Stimulated activated naive CD8-positive, alpha-beta T cell treated with anti-CD3 and anti-CD28 coated beads, Interleukin-15, Interleukin-2, amounts not matched to agents 100 ng/mL and 50 ng/mL, for 24 hours (primary cell): ENCODE measurements at regions not wholly inside any gene's neighbourhood (a gene's known extent, or its start where the extent isn't known, plus 50 kb on each side); places are given as distances from the start of the nearest gene placed in this dataset.
"Not testable (repeated sequence)": the region's sequence is repeated elsewhere in the genome, so short reads cannot be mapped to it uniquely, and the experiment has no call there.

Source experiments
- H3K27ac Mint-ChIP-seq: one replicate; pipeline ENCODE4 v1.8.0; 2021; ENCODE audit warnings: mild to moderate bottlenecking, mixed read lengths
- H3K27me3 Mint-ChIP-seq: one replicate; pipeline ENCODE4 v1.8.0; 2021; ENCODE audit warnings: mixed read lengths
- H3K36me3 Mint-ChIP-seq: one replicate; pipeline ENCODE4 v1.8.0; 2021; ENCODE audit warnings: low read depth, mixed read lengths
- H3K4me1 Mint-ChIP-seq: one replicate; pipeline ENCODE4 v1.8.0; 2021; ENCODE audit warnings: low read depth, mixed read lengths
- H3K4me3 Mint-ChIP-seq: one replicate; pipeline ENCODE4 v1.8.0; 2021; ENCODE audit warnings: mild to moderate bottlenecking, mixed read lengths
- H3K9me3 Mint-ChIP-seq: one replicate; pipeline ENCODE4 v1.8.0; 2021; ENCODE audit warnings: mixed read lengths

DNA sequence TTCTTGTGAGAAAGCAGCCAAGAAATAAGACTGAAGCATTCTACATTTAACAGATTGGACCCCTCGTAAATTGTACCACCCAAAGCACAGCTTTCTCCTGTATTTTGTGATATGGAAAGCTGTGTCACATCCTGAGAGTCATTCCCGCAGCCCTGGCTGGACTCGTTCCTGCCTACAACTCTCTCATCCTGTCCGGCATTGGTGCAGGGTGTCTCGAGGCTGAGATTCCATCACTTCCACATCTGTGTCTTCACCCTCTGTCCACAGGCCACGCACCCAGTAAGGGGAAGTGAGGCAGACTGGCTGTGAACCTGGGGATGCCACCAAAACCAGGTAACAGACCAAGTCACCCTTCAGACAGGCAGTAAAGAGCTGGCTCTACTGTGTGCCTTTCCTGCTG, 146.2 kb upstream of the KLF6 start:
- H3K4me3 Mint-ChIP-seq = no peak overlapping the region
- peaks cover 60% of the 10 kb centered on the region for H3K4me1 Mint-ChIP-seq
- H3K36me3 Mint-ChIP-seq = peaks cover 10% of the 10 kb centered on the region
- H3K9me3 Mint-ChIP-seq = peaks cover 8% of the 10 kb centered on the region
- H3K27me3 Mint-ChIP-seq = no peaks in the 10 kb centered on the region
- H3K27ac Mint-ChIP-seq = peak overlapping the region; percentile 26

GRCh38 chr10:3928569-3928968, 143.6 kb upstream of the KLF6 start:
- Mint-ChIP-seq H3K27ac (no peak overlapping the region), H3K4me1 (peaks cover 44% of the 10 kb centered on the region), H3K9me3 (no peaks in the 10 kb centered on the region), H3K27me3 (no peaks in the 10 kb centered on the region), H3K36me3 (no peaks in the 10 kb centered on the region), H3K4me3 (no peak overlapping the region)

DNA sequence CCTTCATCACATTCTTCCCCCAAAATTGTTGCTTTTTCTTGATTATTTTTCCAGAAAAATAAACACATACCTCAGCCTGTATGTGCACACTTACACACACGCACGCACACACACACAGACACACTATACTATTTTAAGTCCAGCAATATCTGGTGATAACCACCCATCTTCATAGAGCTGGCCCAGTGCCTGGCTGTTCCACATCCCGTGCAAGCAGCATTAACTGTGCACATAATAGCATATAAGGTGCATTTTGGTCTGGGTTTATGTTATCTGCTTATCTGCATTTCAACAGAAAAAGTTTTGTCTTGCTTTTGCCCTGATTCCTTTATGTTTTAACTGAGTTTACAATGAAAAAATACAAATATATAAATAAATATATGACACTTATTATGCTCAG, 143.1 kb upstream of the KLF6 start:
- Mint-ChIP-seq H3K27me3 (no peaks in the 10 kb centered on the region), H3K27ac (peak overlapping the region; percentile 50), H3K4me3 (no peak overlapping the region), H3K4me1 (peaks cover 39% of the 10 kb centered on the region), H3K36me3 (no peaks in the 10 kb centered on the region), H3K9me3 (no peaks in the 10 kb centered on the region)

- no peaks in the 10 kb centered on the region for H3K36me3 Mint-ChIP-seq
- no peaks in the 10 kb centered on the region for H3K27me3 Mint-ChIP-seq
- peak overlapping the region; percentile 27 for H3K27ac Mint-ChIP-seq
- H3K4me1 Mint-ChIP-seq = peaks cover 30% of the 10 kb centered on the region
- no peak overlapping the region for H3K4me3 Mint-ChIP-seq
- no peaks in the 10 kb centered on the region for H3K9me3 Mint-ChIP-seq
Measured at GRCh38 chr10:3926675-3927525, 141.9 kb upstream of the KLF6 start.

DNA sequence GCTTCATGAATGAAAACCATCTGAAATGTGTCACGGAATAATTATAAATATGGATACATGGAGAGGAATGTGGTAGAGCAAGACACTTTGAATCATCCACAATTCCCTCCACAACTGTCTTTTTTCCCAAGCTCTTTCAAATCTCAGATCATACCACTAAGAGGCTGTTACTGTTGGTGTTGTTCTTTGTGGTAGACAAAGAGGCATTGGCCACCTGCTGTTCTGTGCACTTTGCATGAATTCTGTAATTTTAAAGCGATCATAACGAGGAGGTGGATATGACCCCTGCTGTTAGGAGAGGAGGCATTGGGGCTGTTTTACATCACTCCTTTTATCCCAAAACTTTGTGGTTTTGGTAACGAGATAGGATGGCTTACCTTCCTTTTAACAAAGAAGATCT, 141.2 kb upstream of the KLF6 start:
- Mint-ChIP-seq H3K36me3 (no peaks in the 10 kb centered on the region), H3K9me3 (no peaks in the 10 kb centered on the region), H3K4me1 (peaks cover 23% of the 10 kb centered on the region), H3K27ac (no peak overlapping the region), H3K27me3 (no peaks in the 10 kb centered on the region), H3K4me3 (no peak overlapping the region)

GRCh38 chr10:3925184-3925583, 140.2 kb upstream of the KLF6 start:
- H3K27ac Mint-ChIP-seq = peak overlapping the region; percentile 43
- no peaks in the 10 kb centered on the region for H3K27me3 Mint-ChIP-seq
- H3K36me3 Mint-ChIP-seq = no peaks in the 10 kb centered on the region
- H3K4me1 Mint-ChIP-seq = peaks cover 22% of the 10 kb centered on the region
- no peak overlapping the region for H3K4me3 Mint-ChIP-seq
- no peaks in the 10 kb centered on the region for H3K9me3 Mint-ChIP-seq

DNA sequence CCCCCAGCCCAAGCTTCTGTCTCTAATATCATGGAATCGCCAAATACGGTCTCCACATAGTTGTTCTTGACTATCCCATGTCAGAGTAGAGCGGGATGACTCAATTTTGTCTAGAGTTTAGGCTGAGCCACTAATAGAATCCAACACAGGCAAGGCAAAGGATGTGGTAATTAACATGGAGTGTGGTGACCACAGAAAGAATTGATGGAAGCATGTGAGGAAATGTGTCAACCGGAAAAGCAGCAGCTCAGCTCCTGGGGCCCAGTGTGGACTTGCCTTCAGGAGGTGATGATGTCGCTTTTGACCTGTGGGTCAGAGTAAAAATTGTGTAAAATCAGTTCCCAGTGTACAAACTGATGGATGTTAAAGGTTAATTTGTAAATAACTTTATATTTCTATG, 139.3 kb upstream of the KLF6 start:
- peaks cover 22% of the 10 kb centered on the region for H3K4me1 Mint-ChIP-seq
- H3K27ac Mint-ChIP-seq = peak overlapping the region; percentile 7
- H3K36me3 Mint-ChIP-seq = no peaks in the 10 kb centered on the region
- H3K4me3 Mint-ChIP-seq = no peak overlapping the region
- H3K27me3 Mint-ChIP-seq = no peaks in the 10 kb centered on the region
- no peaks in the 10 kb centered on the region for H3K9me3 Mint-ChIP-seq

DNA sequence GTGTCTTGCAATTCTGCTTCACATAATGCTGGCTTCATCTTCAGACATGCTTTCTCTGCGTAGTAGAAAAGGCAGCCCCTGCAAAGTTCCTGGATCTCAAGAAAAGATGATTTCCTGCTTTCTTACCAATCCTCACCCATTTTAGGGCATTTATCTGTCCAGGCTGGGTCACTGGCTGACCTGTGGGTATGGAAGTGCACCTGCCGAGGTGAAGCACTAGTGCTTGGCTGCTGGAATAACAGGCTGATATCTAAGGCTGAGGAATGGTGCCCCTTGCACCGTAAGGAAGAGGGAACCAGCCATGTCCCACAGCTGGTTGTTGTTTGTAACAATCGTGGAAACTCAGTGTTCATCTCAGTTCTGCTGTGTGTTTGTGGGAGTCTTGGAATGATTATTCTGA, 138.0 kb upstream of the KLF6 start:
- H3K27me3 Mint-ChIP-seq = no peaks in the 10 kb centered on the region
- no peaks in the 10 kb centered on the region for H3K36me3 Mint-ChIP-seq
- no peak overlapping the region for H3K4me3 Mint-ChIP-seq
- H3K4me1 Mint-ChIP-seq = peaks cover 22% of the 10 kb centered on the region
- H3K27ac Mint-ChIP-seq = no peak overlapping the region
- H3K9me3 Mint-ChIP-seq = no peaks in the 10 kb centered on the region

- Mint-ChIP-seq H3K4me3 (no peak overlapping the region), H3K27me3 (no peaks in the 10 kb centered on the region), H3K27ac (no peak overlapping the region), H3K9me3 (no peaks in the 10 kb centered on the region), H3K4me1 (peaks cover 4% of the 10 kb centered on the region), H3K36me3 (no peaks in the 10 kb centered on the region)
Measured at GRCh38 chr10:3919709-3920308, 134.8 kb upstream of the KLF6 start.

DNA sequence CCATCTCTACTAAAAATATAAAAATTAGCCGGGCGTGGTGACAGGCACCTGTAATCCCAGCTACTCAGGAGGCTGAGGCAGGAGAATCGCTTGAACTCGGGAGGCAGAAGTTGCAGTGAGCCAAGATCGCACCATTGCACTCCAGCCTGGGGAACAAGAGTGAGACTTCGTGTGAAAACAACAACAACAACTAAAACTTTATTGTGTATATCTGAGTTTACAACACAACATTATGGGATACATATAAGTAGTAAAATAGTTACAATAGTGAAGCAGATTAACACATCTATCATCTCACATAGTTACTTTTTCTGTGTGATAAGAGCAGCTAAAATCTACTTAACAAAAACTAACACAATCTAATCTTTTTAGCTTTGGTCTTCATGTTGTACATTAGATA, 132.4 kb upstream of the KLF6 start:
- H3K4me3 Mint-ChIP-seq, H3K27ac Mint-ChIP-seq: not testable (repeated sequence)

DNA sequence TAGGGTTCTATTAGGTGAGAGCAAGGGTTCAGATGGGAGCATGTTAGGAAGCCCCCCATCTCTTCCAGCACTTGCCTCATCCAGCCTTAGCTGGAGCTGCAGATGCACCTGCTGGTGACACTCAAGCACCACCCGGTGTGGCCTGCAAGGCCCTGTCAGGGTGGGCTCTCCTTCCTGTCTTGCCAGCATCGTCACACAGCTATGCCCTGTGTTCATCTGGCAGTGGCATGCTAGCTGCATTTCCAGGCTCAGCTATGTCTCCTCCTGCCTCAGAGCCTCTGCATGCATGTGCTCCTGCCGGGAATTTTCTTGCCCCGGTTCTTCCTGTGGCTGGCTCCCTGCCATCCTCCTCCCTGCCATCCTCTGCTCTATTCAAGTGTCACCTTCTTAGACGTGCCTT, 129.7 kb upstream of the KLF6 start:
- H3K36me3 Mint-ChIP-seq = no peaks in the 10 kb centered on the region

More for the DNA sequence above, 132.4 kb upstream of the KLF6 start:
- not testable (repeated sequence) for H3K36me3 Mint-ChIP-seq, H3K4me1 Mint-ChIP-seq, H3K27me3 Mint-ChIP-seq, H3K9me3 Mint-ChIP-seq

DNA sequence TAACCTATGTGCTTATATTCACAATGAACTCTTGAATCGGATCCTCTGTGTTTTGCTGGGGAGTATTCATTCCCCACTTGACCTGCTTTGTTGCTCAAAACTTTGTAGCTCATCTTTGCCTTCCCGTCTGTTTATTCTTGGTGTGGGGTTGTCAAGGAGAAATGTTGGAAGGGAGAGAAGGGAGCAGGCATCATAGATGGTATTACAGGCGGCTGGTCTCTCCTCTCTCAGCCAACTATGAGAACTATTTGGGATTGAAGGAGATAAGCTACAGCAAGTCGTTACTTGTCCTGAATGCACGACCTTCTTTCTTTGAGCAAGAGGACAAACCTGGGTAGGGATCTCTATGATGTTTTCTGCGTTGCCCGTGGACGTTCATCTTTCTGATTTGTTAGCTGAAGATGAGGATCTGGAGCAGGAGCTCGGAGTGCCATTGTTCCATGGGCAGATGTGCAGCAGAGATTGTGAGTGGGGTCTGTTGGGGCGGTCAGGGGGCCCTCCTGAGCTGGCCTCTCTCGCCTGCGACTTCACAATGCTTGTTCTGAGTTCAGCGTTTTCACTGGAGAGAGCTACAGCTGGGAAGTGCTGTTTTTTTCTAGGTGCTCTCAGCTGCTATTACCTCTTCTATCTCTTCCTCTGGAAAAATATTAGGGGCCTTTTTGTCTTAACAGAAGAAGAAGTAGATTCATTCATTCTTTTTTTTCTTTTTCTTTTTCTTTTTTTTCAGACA, 126.9 kb upstream of the KLF6 start:
- Mint-ChIP-seq H3K9me3 (no peaks in the 10 kb centered on the region), H3K4me1 (no peaks in the 10 kb centered on the region), H3K4me3 (no peak overlapping the region), H3K36me3 (no peaks in the 10 kb centered on the region), H3K27me3 (no peaks in the 10 kb centered on the region), H3K27ac (no peak overlapping the region)

More for the DNA sequence above, 129.7 kb upstream of the KLF6 start:
- Mint-ChIP-seq H3K4me1 (no peaks in the 10 kb centered on the region), H3K9me3 (no peaks in the 10 kb centered on the region), H3K4me3 (no peak overlapping the region), H3K27me3 (no peaks in the 10 kb centered on the region), H3K27ac (no peak overlapping the region)

GRCh38 chr10:3911241-3911640, 126.2 kb upstream of the KLF6 start:
- no peaks in the 10 kb centered on the region for H3K27me3 Mint-ChIP-seq
- H3K27ac Mint-ChIP-seq = no peak overlapping the region
- peaks cover 4% of the 10 kb centered on the region for H3K9me3 Mint-ChIP-seq
- no peaks in the 10 kb centered on the region for H3K4me1 Mint-ChIP-seq
- no peak overlapping the region for H3K4me3 Mint-ChIP-seq
- no peaks in the 10 kb centered on the region for H3K36me3 Mint-ChIP-seq

DNA sequence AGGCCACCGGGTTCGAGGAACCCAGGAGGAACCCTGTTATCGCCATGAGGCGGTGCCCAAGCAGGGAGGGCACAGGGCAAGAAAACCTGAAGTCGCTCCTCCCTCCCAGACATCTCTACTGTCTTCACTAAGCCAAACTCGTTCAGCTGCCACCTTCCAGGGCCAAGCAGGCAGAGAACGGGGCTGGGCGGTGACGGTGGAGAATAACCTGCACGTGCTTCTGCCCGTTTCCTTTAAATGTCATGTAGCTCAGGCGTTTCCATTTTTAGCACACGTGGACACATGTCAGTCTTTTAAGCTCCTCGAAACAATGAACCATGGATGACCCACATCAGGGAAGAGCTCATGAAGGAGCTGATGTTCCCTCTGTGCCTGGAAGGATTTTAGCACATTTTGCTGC, 124.3 kb upstream of the KLF6 start:
- Mint-ChIP-seq H3K9me3 (peaks cover 4% of the 10 kb centered on the region), H3K27ac (no peak overlapping the region), H3K27me3 (no peaks in the 10 kb centered on the region), H3K4me3 (no peak overlapping the region), H3K36me3 (no peaks in the 10 kb centered on the region), H3K4me1 (peaks cover 7% of the 10 kb centered on the region)

- peaks cover 4% of the 10 kb centered on the region for H3K9me3 Mint-ChIP-seq
- H3K27me3 Mint-ChIP-seq = no peaks in the 10 kb centered on the region
- no peaks in the 10 kb centered on the region for H3K36me3 Mint-ChIP-seq
- H3K27ac Mint-ChIP-seq = no peak overlapping the region
- no peak overlapping the region for H3K4me3 Mint-ChIP-seq
- peaks cover 14% of the 10 kb centered on the region for H3K4me1 Mint-ChIP-seq
Measured at GRCh38 chr10:3908183-3908582, 123.2 kb upstream of the KLF6 start.
